ENCODE measurements at regions not wholly inside any gene's neighbourhood (a gene's known extent, or its start where the extent isn't known, plus 50 kb on each side); places are given as distances from the start of the nearest gene placed in this dataset.

- no peak for DNase-seq (ENCODE audit: low read depth in 4 of 4, low spot score in 1 of 4)
Measured at GRCh38 chr5:58074717-58075116, 385.2 kb downstream of the PLK2 start.

GRCh38 chr5:58074222-58074621 lies 385.7 kb downstream of the PLK2 start:
- no peak for DNase-seq (ENCODE audit: low read depth in 4 of 4, low spot score in 1 of 4)

DNA sequence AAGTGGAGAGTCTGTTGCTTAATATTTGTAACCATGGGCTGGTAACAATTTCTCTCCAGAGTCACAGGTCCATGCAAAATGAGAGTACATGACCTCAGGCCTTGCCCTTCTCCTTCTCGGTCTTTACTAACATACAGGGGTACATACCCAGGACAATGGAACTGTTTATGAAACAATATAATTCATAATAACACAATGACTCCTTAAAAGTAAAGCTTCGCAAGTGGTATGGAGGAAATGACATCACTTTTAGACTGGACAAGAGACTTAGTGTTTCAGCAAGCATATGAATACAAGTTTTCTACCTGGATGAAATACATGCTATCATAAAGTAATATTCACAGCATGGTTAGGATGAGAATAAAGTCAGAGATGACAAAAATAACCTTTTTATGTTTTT lies 386.6 kb downstream of the PLK2 start:
- DNase-seq (ENCODE audit: low read depth in 4 of 4, low spot score in 1 of 4) = no peak

- DNase-seq (ENCODE audit: low read depth in 4 of 4, low spot score in 1 of 4) = no peak
Measured at GRCh38 chr5:58072300-58072965, 387.5 kb downstream of the PLK2 start.

DNA sequence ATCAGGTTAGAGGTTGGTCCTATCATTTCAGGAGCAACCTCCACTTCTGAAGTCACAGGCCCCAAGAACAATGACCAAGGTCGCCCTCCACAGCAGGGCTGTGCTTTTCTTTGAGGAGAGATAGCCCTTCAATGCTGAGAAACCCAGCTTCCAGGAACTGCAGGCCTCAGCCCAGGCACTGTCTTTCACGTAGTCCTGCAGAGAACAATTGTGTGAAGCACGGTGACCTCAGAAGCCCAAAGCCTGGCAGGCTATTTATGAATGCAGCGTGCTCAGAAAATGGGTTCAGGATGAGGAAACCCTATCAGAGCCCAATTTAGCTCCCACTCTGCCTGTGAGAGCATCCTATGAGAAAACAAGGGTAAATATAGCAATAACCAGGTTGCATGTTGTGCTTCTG lies 388.3 kb downstream of the PLK2 start:
- DNase-seq (ENCODE audit: low read depth in 4 of 4, low spot score in 1 of 4) = no peak

- no peak for DNase-seq (ENCODE audit: low read depth in 4 of 4, low spot score in 1 of 4)
Measured at GRCh38 chr5:58069846-58070245, 390.0 kb downstream of the PLK2 start.

DNA sequence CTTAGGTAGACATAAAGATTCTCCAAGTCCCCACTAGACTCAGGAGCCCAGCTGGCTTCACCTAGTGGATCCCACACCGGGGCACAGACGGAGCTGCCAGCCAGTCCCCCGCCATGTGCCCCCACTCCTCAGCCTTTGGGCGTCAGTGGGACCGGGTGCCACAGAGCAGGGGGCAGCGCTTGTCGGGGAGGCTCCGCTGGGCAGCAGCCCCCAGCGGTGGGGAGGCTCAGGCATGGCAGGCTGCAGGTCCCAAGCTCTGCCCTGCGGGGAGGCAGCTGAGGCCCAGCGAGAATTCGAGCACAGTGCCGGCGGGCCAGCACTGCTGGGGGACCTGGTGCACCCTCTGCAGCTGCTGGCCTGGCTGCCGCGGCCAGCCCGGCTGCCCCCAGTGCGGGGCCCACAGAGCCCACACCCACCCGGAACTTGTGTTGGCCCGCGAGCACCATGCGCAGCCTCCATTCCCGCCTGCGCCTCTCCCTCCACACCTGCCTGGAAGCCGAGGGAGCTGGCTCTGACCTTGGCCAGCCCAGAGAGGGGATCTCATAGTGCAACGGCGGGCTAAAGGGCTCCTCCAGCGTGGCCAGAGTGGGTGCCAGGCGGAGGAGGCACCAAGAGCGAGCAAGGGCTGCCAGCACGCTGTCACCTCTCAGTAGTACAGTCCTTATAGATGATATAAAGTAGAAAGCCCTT lies 390.7 kb downstream of the PLK2 start:
- no peak for DNase-seq (ENCODE audit: low read depth in 4 of 4, low spot score in 1 of 4)

DNA sequence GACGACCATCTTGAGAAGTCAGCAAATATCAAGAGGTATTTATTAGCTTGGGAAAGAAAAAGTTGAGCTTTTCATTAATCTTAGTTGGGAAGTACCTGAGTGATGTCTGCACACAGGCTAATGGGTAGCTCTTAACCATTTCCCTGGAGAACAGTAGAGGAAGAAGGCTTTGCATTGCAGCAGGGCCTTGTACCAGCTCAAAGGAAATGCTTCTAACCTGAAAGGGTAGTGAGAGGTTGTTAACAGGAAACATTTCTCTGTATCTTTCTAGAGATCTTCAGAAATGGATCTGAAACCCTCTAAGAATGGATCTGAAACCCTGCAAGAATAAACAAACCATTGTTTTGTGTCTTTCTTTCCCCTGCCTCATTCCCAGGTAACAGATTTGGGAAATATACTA lies 393.3 kb downstream of the PLK2 start:
- DNase-seq (ENCODE audit: low read depth in 4 of 4, low spot score in 1 of 4) = no peak

DNA sequence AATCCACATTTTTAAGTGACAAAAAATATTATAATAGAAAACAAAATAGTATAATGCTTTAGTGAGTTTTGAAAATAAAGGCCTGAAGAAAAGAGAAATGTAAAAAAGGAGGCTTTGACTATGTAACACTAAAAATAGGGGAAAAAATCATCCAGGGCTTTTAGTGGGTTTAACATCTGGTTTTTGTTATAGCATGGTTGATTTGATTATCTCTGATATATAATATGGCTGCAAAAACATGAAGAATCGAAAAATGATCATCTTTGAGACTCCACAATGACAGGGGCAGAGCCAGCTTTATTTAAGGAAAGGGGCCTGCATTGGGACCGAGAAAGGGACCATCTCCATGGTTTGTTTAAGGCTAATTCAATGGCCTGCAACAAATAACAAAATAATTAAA lies 393.8 kb downstream of the PLK2 start:
- no peak for DNase-seq (ENCODE audit: low read depth in 4 of 4, low spot score in 1 of 4)

- no peak for DNase-seq (ENCODE audit: low read depth in 4 of 4, low spot score in 1 of 4)
Measured at GRCh38 chr5:58064801-58065200, 395.1 kb downstream of the PLK2 start.

GRCh38 chr5:58060996-58061395 lies 398.9 kb downstream of the PLK2 start:
- no peak for DNase-seq (ENCODE audit: low read depth in 4 of 4, low spot score in 1 of 4)

GRCh38 chr5:58057324-58057723 lies 402.6 kb downstream of the PLK2 start:
- DNase-seq (ENCODE audit: low read depth in 4 of 4, low spot score in 1 of 4) = no peak

GRCh38 chr5:58056546-58056945 lies 403.3 kb downstream of the PLK2 start:
- DNase-seq (ENCODE audit: low read depth in 4 of 4, low spot score in 1 of 4) = no peak

DNA sequence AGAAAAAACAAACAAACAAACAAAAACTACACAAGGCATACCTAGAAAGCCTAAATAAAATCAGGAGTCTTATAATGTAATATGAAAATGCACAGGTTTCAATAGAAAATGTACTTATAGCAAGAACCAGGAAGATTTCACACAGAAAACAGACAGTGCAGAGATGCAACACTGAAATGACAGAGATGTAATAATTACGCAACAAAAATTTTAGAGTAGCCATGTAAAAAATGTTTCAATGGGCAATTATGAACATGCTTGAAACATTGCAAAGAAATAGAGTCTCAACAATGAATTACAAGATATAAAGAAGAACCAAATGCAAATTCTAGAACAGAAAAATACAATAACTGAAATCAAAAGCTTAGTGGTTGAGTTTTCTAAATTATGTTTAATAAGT lies 405.9 kb downstream of the PLK2 start:
- DNase-seq (ENCODE audit: low read depth in 4 of 4, low spot score in 1 of 4) = no peak

DNA sequence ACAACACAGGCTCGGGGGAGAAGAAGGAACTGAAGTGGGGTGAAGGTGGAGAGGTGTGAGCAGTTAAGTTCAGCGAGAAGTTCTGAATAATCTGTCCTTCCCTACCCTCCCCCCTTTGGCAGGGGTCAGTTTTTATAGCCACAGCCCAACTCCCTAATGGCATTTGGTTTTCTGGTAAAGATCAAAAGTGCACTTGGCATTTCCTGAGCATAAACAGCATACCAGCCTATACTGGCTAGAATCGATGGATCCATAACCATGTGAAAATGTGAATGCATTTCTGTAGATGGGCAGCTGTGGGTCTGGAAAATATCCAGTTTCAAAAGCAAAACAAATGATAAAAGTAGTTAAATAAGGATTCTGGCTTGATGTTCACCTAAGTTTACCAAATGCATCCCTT lies 410.9 kb downstream of the PLK2 start:
- no peak for DNase-seq (ENCODE audit: low read depth in 4 of 4, low spot score in 1 of 4)

- no peak for DNase-seq (ENCODE audit: low read depth in 4 of 4, low spot score in 1 of 4)
Measured at GRCh38 chr5:58048185-58048925, 411.5 kb downstream of the PLK2 start.

DNA sequence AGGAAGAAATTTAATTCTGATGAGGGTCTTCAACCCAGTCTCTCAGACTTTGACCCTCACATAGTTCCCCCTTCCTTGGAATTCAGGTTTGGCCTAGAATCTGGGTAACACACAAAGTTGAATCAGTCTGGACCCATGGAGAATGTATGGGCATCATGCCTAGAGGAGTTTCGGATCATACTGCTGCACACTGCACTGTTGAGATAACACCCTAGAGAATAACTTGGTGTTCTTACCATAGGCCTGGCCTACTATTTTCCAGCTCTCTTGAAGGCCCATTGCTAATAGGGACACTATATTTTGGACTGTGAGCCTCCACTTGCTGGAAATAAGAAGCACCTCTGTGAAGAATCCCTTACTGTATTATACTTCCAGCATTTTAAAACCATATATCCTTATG lies 413.5 kb downstream of the PLK2 start:
- DNase-seq (ENCODE audit: low read depth in 4 of 4, low spot score in 1 of 4) = no peak

GRCh38 chr5:58044166-58044565 lies 415.7 kb downstream of the PLK2 start:
- DNase-seq (ENCODE audit: low read depth in 4 of 4, low spot score in 1 of 4) = no peak

DNA sequence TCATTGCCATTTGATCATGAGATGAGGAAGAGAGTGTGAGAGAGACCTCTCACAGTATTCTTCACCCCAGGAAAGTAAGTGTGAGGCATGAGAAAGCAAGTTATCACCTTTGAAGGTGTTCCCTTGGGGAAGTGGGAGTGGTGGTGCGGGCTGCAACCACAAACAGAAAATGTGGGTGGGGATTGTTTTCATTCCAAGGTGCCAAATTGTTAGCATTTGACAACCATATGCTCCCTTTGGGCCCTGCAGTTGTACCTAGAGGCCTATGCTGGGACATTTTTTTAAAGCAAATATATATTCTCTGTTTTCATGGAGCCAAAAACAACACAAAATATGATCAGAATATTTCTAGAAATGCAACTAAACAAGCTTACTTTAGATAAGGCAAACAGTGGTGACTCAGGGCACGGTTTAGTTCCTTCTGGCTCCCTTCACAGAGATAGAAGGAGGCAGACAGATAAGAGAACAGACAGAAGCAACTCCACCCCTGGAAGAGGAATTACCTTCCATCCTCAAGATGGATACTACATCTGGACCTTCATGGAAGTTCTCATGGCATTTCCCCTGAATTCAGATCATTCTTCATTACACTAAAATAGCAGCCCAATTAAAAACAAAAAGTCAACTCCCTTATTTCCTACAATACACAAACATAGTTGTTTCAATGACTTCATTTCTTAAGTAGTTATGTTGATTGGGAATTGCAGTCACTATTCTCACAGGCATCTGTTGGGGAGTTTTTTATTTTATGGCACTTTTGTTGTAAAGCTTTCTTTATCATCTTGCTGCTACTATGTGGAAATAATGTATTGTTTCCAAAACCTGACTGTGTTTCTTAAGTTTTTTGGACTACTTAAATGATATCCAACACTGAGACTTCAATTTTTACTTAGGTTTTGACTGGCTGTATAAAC lies 416.6 kb downstream of the PLK2 start:
- DNase-seq (ENCODE audit: low read depth in 4 of 4, low spot score in 1 of 4) = no peak

DNA sequence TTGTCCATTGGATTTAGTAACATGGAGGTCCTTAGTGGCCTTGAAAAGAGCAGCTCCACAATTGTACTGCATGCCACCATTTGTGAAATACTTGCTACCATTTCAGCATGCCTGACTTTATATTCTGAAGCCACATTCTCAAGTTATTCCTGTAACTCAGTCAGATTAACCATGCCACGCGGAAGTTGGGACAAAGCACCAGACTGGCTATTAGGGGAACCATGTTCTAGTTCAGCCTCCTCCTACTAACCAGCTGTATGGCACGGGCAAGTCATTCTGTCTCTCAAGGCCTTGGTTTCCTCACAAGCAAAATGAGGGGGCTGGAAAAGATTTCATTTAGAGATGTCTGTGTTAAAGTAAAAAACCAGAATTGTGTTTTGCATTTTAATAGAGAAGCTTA lies 418.0 kb downstream of the PLK2 start:
- no peak for DNase-seq (ENCODE audit: low read depth in 4 of 4, low spot score in 1 of 4)

DNA sequence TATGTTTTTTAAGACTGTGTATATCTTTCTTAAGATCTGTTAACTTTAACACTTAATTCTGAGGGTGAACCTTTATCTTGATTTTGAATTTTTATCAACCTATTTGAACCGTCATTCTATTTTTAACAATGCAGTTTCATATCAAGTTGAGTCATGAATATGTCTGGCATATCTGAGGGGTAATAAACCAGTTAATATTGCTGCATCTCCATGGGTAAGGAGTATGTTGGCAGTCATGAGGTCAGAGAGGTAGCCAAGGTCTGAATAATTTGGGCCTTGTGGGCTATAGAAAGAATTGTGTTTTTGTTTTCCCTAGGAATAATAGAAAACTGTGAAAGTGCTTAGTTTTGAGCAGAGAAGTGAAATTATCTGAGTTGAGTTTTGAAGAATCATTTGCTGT lies 419.0 kb downstream of the PLK2 start:
- no peak for DNase-seq (ENCODE audit: low read depth in 4 of 4, low spot score in 1 of 4)

Data from stimulated activated CD4-positive, alpha-beta T cell treated with anti-CD3 and anti-CD28 coated beads, Interleukin-1b, Interleukin-23, amount 100 ng/mL, for 24 hours (primary cell).